ENCODE measurements at regions not wholly inside any gene's neighbourhood (a gene's known extent, or its start where the extent isn't known, plus 50 kb on each side); places are given as distances from the start of the nearest gene placed in this dataset.
A peak's percentile ranks its signal among the peaks of the same experiment; 100 is the strongest.
"Not testable (repeated sequence)": the region's sequence is repeated elsewhere in the genome, so short reads cannot be mapped to it uniquely, and the experiment has no call there.

DNA sequence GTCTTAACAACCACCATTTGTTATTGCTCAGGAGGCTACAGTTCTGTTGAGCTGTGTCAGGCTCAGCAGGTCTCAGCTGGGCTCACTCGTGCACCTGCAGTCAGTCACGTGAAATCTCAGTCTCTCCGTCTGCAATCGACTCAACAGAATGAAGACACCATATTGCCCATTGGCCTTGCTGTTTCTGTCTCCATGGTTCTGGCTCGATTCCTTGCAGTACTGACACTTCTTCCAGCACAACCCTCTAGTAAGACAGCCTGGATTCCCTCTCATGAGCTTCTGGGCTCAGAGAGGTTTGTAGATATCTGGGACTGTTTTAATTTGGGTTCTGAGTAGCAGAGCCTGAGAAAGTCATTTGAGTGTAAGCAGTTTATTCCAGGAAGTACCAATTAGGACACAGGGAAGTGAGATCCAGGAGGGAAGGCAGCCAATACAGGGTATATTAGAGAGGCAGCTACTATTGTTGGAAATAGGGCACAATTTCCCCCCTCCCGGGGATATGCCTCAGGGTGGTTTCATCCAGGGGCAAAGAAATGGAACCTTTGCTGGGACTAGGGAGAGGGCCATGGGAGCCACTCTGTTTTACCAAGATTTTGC, 87.4 kb upstream of the RALGAPA2 start:
- no peak for DNase-seq (ENCODE audit: low read depth in 4 of 4, low spot score in 3 of 4)

DNA sequence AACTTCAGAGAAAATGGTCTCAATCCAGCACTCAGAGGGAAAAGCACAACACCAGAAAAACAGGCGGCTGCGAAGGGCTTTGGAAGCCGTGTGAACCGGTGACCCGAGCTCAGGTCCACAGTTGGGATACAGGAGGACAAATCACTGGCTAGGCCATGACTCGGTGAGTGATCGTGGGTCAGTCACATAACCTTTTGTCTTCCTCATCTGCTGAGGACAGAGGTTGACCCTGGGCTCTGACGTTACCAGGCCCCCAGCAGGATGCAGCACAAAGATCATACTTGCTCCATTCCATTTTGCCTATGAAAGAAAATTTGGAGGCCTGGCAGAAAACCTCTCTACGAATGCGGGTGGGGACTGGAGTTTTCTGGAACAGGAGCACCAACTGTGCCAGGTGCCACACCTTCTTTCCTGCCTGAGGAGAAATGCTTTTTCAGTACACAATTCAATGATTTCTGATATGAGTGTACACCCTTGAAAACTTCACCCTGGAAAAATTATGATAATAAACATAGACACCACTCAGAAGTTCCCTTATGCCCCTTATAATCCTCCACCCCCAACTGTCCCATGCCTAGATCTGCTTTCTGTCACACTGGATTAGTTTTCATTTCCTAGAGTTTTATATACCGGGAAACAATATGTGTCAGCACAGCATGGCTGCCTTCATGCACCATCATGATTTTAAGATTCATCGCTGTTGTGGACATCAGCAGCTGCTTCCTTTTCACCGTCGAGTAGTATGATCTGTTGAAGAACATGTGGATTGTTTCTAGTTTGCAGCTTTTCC, 85.3 kb upstream of the RALGAPA2 start:
- DNase-seq (ENCODE audit: low read depth in 4 of 4, low spot score in 3 of 4): no peak

DNA sequence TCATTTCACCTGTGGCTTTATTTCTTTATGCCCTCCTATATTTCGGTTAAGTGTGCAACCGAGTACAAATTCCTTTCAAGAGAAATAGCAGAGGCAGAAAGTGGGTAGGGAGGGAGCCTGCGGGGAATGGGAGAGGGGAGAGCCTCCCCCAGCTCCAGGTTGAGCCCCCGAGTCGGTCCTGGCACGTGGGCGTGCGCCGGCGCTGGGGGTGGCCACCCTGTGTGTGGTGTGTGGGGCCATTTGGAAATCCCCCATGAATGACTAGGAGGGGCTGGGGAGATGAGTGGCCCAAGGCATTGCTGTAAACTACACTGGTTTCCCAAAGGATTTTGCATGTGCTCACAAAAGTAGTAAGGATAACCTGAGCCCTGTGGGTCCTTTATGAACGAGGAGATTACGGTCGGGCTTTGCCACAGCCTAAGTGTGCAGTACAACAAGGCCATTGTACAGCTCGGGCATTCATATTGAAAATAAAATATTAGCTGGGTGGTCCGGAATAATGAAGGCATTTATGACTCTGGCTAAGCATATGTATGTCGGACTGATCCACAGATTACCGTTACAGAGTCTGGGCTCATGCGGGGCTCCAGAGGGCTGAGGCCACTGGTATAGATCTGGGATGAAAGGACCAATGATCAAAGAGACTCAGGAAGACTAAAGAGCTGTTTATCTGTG, 84.5 kb upstream of the RALGAPA2 start:
- no peak for DNase-seq (ENCODE audit: low read depth in 4 of 4, low spot score in 3 of 4)

DNA sequence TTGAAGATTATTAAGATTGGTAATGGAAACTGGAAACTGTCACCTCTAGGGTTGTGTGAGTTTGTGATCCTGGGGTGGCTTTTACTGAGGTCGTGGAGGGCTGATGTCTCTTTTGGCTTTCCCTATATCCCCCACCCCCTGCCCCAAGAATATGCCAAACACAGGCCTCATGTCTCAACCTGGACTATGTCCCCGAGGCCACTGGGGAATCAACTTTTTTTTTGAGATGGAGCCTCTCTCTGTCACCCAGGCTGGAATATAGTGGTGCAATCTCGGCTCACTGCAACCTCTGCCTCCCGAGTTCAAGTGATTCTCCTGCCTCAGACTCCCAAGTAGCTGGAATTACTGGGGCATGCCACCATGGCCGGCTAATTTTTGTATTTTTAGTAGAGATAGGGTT, 83.3 kb upstream of the RALGAPA2 start:
- no peak for DNase-seq (ENCODE audit: low read depth in 4 of 4, low spot score in 3 of 4)

GRCh38 chr20:20795119-20795518, 82.7 kb upstream of the RALGAPA2 start:
- DNase-seq (ENCODE audit: low read depth in 4 of 4, low spot score in 3 of 4): no peak

- no peak for DNase-seq (ENCODE audit: low read depth in 4 of 4, low spot score in 3 of 4)
These were observed 81.1 kb upstream of the RALGAPA2 start for GRCh38 chr20:20793591-20793990.

DNA sequence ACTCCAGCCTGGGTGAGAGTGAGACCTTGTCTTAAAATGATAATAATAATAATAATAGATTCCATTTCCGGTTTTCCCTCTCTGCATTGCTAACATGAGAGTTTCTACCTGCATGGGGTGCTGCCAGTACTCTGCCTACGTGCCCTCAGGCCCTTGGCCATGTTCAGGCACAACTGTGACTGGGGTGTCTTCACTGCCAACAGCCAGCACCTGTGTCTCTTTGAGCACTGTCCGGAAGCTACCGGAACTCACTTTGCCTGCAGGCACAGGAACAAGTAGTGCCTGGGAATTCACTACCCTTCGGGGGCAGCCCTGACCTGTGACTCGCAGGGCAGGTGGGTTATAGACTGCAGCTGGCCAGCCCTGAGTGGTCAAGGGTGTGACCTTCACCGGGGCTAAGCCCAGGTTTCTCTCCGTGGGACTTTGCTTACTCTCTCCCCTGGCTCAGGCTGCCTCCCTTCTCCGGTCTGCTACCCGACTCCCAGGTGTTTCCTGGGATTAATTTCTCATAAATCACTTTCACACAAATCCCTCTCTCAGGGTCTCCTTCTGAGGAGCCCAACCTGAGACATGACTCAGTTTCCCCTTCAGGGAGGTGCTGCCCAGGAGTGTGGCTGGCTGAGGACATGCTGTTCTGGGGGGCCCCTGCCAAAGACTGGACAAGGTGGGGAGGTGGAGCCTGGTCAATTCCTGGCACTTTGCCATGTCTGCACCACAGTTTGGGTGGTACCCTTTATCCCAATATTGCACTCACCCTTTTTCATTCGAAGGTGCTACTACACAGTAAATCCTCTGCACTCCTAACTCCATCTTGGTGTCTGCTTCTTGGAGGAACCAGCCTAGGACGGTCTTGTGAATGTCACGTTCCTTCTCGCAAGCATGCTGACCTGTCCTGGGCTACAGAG, 79.5 kb upstream of the RALGAPA2 start:
- DNase-seq (ENCODE audit: low read depth in 4 of 4, low spot score in 3 of 4): no peak

GRCh38 chr20:20788308-20788707, 75.9 kb upstream of the RALGAPA2 start:
- no peak for DNase-seq (ENCODE audit: low read depth in 4 of 4, low spot score in 3 of 4)

GRCh38 chr20:20786428-20786827, 74.0 kb upstream of the RALGAPA2 start:
- DNase-seq (ENCODE audit: low read depth in 4 of 4, low spot score in 3 of 4): no peak

- no peak for DNase-seq (ENCODE audit: low read depth in 4 of 4, low spot score in 3 of 4)
These were observed 72.8 kb upstream of the RALGAPA2 start for GRCh38 chr20:20785226-20785625.

- DNase-seq (ENCODE audit: low read depth in 4 of 4, low spot score in 3 of 4): not testable (repeated sequence)
These were observed 72.0 kb upstream of the RALGAPA2 start for GRCh38 chr20:20784450-20784849.

DNA sequence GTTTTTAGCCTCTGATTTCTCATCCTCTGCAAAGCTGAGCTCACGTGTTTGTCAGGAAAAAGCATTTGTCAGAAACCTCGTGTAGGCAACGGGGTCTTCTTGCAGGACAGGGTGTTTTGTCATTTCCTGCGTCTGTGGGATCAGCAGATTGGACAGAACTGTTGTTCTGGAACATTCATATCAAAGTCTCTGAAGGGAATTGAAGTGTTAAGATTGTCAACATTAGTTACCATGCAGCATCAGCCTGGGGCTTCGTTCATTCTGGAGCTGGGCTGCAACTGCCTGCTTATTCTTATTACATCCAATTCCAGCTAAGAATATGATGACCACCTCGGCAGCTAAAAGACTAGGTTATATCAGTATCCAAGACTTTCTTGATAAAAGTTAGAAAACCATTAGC, 71.0 kb upstream of the RALGAPA2 start:
- no peak for DNase-seq (ENCODE audit: low read depth in 4 of 4, low spot score in 3 of 4)

DNA sequence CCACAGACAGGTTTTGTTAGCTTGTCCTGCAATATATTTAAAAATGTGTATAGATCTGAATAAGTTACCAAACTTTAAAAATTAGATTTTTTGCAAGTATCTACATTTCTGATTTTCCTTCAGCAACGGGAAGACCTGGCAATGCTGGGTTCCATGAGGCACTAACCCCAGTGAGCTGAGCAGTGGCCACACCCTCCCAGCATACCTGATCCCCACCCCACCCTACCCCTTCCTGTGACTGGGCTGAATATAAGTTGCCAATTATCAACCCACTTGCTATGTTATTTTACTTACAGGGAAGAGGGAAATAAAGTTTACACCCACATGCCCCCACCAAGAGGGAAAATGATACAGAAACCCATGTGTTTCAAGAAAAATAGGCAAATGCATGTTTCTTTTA, 70.3 kb upstream of the RALGAPA2 start:
- DNase-seq (ENCODE audit: low read depth in 4 of 4, low spot score in 3 of 4): no peak

DNA sequence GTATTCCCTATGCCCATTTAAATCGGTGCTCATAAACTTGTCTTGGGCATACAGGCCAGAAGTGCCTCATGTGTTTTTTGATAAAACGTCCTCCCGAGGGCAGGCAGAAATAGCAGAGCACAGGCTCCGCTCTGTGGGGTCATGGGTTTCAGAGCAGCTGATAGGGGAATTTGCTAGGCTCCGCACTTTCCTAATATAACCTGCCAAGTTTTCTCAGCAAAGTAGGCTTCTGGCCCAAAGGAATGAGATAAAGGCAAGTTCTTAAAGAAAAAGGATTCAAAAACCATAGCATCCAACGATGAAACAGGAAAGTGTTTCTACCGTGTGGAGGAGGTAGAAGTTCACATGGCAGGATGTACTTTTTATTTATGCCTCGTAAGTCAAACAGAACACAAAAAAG, 69.8 kb upstream of the RALGAPA2 start:
- DNase-seq (ENCODE audit: low read depth in 4 of 4, low spot score in 3 of 4): peak in 2 of 4 donors; percentile 5 to 10

DNA sequence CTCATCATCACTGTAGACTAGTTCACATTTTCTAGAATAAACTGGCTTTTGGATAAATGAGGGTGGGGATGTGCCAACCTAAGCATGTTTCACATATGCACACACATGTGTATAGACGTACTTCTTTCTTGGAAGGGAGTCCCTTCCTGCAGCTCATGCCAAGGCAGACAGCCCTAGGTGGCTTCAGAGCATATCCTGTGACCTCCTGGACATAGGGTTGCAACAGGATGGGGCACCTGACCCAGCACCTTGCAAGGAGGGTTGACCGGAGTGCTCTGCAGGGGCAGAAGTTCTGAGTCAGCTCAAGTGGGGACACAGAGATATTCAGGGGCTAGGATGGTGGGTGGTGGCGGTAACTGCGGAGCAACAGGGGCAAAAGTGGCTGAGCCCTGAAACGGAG, 68.6 kb upstream of the RALGAPA2 start:
- no peak for DNase-seq (ENCODE audit: low read depth in 4 of 4, low spot score in 3 of 4)

- DNase-seq (ENCODE audit: low read depth in 4 of 4, low spot score in 3 of 4): no peak
These were observed 67.8 kb upstream of the RALGAPA2 start for GRCh38 chr20:20780127-20780824.

- DNase-seq (ENCODE audit: low read depth in 4 of 4, low spot score in 3 of 4): no peak
These were observed 66.2 kb upstream of the RALGAPA2 start for GRCh38 chr20:20778676-20779075.

GRCh38 chr20:20772497-20773085, 60.1 kb upstream of the RALGAPA2 start:
- DNase-seq (ENCODE audit: low read depth in 4 of 4, low spot score in 3 of 4): no peak

GRCh38 chr20:20768202-20768815, 55.9 kb upstream of the RALGAPA2 start:
- DNase-seq (ENCODE audit: low read depth in 4 of 4, low spot score in 3 of 4): no peak
